GDM1 (cell line): ENCODE measurements at regions not wholly inside any gene's neighbourhood (a gene's known extent, or its start where the extent isn't known, plus 50 kb on each side); places are given as distances from the start of the nearest gene placed in this dataset.

ENCODE experiments used
- DNase-seq: peaks from one replicate; lab custom pipeline; 2025; lab: John Stamatoyannopoulos, UW

DNA sequence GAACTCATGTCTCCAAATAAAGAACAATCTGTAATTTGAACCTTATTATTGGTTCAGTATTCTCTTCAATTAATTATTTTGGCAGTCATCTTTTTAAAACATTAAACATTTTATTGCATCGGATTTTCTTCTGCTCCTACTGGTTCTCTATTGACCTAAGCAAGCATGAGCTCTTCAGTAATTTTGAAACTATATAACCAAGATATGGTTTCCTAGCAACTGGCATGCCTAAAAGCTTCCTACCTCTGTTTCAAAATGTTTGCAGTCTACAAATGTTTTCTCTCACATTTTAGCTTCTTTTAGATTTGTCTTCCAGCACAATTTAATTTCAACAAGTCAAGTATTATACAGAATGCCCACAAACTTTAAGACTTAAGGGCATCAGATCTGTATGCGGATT lies 371.3 kb downstream of the GPM6A start:
- DNase-seq, result no peak

DNA sequence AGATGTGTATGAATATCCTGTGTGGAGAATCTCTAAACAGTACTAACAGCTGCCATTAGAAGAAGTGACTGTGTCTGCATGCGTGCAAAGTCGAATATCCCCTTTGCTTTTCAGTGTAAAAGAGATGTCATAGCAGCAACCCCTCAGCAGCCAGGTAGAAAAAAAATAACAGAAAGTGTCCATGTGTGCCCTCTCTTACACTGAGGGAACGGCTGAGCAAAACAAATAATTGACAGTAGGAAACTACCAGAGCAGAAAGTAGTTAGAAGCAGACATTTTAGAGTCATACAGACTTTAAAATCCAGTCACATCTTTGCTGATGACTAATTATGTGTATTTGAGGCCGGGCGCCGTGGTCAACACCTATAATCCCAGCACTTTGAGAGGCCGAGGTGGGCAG lies 370.8 kb downstream of the GPM6A start:
- DNase-seq, result no peak

- DNase-seq, result no peak
Measured at GRCh38 chr4:175443547-175443946, 368.5 kb downstream of the GPM6A start.

GRCh38 chr4:175444512-175444911 lies 367.6 kb downstream of the GPM6A start:
- DNase-seq, result no peak

- DNase-seq, result no peak
Measured at GRCh38 chr4:175447016-175447415, 365.0 kb downstream of the GPM6A start.

GRCh38 chr4:175450446-175450845 lies 361.6 kb downstream of the GPM6A start:
- DNase-seq, result no peak

DNA sequence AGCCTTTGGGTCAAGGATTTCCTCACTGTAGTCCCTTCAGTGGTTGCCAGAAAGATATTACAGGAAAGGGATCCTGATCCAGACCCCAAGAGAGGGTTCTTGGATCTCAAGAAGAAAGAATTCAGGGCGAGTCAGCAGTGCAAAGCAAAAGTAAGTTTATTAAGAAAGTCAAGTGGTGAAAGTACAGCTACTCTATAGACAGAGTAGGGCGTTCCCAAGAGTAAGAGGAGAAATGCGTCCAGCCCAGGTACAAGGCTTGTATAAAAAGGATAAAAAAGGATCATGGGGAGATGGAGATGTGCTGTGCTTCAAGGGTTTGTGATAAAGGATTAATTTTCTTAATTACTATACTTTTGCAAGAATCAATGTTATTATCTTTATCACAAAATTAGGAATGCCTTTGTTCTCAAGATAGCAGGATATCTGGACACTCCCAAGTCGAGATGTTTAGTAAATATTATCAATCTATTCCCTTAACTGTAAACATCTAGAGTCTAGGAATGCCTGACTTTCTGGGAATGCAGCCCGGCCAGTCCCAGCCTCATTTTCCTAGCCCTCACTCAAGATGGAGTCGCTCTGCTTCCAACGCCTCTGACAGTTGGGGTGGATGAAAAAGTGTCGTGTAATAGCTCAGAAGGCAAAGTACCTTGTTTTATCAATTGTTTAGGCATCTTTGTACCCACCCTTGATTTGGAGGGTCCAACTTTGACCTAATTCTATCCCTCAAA lies 360.7 kb downstream of the GPM6A start:
- DNase-seq, result no peak

- no peak for DNase-seq
Measured at GRCh38 chr4:175453456-175453855, 358.6 kb downstream of the GPM6A start.

DNA sequence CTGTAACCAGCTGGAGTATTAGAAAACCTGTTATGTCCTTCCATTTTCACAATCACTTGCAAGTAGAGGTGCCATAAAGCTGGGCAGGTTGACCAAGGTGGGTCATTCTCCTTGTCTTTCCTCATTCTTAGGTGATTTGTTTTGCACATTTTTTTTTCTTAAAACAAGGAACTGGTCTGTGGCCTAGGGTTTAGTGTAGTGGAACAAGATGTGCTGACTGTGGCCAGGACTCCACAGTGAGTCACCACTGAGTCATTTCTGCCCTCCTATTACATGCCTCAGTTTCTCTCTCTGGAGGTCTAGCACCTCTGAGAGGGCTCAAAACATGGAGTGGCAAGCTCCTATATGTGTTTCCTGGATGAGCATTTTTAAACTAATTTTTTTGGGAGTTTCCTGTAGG lies 355.9 kb downstream of the GPM6A start:
- no peak for DNase-seq

GRCh38 chr4:175457956-175458355 lies 354.1 kb downstream of the GPM6A start:
- DNase-seq, result no peak

DNA sequence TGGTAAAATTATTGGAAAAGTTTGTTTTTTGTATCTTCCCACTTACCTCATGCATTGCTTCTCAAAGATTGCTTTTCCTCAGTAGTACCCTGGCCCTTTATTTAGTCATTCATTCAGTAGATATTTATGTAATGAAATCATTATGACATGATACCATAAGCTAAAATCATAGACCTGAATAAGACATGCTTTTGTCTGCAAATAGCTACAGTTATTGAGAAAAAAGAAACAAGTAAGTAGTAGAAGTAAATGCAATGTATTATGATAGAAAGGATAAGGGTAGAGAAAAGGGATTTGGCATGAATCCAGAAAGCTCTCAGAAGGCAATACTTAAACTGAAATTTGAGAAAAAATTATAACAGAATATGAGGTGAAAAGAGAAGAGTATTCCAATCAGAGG lies 352.5 kb downstream of the GPM6A start:
- DNase-seq, result no peak

DNA sequence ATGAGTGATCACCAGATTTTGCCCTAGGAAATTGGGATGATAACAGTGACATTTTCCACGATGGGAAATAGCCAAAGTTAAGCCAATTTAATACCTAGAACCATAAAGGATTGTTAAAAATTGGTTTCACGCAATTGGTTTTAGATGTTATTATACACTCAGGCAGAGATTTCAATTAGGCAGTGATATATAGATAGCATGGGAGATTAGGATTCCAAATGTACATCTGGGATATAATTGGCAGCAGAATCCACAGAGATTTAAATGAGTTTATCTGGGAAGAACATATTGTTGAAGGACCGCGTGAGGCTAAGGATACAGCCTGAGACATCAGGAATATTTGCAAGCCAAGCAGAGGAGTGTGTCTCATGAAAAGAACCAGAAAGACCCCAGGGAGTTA lies 351.6 kb downstream of the GPM6A start:
- no peak for DNase-seq

DNA sequence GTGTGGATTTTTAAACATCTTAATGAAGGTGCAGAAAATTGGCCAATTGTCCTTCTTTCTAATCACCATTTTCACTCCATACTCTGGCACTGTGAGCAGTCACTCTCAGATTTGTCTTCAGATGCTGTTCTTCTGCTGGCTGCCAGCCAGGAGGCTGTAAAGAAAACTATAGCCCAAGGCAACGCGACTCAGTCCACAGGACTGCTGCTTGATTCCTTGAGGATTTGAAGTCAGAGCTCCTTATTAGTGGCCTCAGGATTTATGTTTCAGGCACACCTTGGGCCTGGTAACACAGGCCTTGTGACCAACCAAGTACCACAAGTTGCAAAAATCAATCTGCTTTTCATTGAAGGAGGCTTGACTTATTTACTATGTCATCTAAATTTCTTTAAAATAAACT lies 342.6 kb downstream of the GPM6A start:
- DNase-seq, result no peak

DNA sequence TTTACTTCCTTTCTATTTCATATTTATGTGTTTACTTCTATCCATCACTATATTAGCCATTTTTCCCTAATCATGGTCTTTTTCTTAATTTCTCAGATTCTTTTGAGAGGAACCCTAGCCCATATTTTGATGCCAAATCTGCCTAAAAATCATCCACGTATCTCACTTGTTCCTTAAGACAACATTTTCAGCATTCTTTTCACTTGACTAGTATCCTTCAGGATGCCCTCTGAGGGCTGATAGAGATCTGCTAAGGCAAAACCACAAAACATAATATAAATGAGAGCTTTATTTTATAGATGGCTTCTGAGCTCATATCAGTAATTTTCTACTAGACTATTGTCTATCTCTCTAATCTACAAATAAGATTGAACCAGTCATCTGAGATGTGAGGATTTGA lies 341.9 kb downstream of the GPM6A start:
- no peak for DNase-seq

DNA sequence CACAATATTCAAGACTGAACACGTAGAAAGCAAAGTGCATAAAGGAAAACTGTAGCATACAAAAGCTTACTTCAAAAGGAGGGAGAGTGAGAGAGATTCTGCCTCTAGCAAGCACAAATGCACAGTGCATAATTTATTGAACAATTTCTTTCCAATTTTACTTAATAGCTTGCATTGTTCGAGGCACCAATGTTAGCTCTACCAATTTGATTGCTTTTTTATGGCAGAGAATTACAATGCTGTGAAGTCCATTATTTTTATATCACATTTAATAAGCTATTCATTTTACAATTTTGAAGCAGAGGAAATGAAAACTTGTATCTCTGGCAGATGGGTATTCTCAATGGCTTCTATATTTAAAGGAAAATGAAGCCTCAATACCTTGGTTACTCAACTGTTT lies 331.7 kb downstream of the GPM6A start:
- no peak for DNase-seq

DNA sequence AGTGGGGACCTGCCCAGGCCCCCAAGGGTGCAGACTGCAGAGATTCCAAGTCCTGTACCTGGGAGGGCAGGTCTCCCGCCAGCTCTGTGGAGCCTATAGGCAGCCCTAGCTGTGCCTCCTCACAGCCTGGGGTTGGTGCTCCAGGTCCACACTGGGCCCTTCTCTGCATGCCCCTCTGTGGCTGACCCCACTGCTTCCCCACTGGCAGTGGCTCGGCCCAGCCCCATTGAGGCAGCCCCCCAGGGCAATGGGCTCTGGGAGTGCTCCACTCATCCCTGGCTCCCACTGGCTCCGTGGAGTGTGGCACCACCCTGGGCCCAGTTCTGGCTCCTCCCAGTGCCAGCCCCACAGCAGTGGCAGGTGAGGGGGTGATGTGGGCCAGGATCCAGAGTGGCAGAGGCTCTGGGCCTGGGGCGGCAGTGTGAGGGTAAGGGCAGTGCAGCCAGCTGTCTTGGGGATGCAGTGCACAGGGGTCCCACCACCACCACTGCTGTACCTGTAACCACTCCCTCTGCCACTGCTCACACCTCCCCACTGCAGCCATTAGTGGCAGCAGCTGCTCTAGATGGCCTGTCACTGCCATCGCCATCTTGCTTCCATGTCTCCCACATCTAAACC lies 312.2 kb downstream of the GPM6A start:
- no peak for DNase-seq

GRCh38 chr4:175504318-175504717 lies 307.7 kb downstream of the GPM6A start:
- DNase-seq, result no peak

DNA sequence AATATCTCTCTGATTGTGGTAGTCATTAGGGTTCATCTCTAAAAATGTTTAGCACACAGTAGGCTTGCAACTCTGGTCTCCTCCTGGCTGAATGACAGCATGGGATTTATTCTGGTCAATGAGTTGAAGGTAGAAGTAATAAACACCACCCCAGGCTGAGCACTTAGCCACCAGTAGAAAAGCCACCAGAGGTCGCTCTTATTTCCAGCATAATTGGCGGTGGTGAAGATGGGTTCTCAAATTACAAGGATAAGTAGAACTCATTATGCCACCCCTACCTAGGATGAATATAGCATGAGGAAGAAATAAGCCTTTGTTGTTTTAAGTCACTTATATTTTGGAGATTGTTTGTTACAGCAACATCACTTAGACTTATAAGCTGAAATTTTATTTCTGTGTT lies 302.7 kb downstream of the GPM6A start:
- DNase-seq, result no peak

DNA sequence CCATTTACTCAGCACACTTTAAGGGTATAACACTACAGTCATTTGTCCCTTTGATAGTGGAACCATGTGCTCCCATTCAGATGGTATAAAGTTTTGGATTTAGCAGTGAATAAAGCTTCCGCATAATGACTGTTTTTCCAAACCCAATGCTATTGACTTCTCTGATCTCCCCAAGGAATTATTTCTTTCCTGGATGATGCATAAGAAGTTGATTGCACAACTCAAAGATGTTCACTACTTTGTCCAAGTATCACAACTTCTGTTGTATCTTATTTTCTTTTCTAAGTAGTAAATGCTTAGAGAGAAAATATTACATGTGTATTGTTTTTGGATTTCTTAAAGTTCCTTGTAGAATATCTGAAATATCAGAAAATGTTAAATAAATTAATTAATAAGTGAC lies 300.2 kb downstream of the GPM6A start:
- no peak for DNase-seq

DNA sequence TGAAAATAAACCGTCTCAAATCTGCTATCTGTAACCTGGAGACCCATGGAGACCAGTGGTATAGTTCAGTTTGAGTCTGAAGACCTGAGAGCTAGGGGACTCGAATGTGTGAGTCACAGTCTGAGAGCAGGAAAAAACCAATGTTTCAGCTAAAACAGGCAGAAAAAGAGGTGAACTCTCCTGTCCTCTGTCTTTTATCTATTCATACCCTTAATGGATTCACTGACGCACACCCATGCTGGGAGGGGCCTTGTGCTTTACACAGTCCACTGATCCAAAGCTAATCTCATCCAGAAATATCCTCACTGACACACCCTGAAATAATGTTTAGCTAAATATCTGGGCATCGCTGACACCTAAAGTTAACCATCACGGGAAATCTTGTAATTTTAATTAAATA lies 297.9 kb downstream of the GPM6A start:
- no peak for DNase-seq

DNA sequence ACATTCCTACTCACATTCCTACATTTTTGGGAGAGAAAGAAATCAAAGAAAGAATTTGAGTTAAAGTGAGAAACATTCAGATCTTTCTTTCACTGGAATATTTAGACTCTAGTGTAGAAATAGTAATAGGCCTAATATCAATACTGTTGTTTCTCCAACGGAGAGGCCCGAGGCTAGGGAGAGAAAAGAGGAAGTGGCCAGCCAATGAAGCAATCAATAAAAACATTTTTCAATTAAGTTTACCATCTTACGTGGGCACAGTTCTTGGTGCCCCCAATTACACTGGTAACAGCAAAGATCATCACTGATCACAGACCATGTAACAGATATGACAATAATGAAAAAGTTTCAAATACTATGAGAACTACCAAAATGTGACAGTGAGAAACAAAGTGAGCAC lies 281.4 kb downstream of the GPM6A start:
- DNase-seq, result no peak

GRCh38 chr4:175531405-175532091 lies 280.5 kb downstream of the GPM6A start:
- no peak for DNase-seq

- peak; percentile 4 for DNase-seq
Measured at GRCh38 chr4:175536852-175537453, 275.1 kb downstream of the GPM6A start.
